ENCODE measurements at regions not wholly inside any gene's neighbourhood (a gene's known extent, or its start where the extent isn't known, plus 50 kb on each side); places are given as distances from the start of the nearest gene placed in this dataset.
"Not testable (repeated sequence)": the region's sequence is repeated elsewhere in the genome, so short reads cannot be mapped to it uniquely, and the experiment has no call there.

- DNase-seq: no peak
These were observed 145.8 kb downstream of the BARX1 start for GRCh38 chr9:93809204-93809940.

GRCh38 chr9:93808115-93809029, 146.8 kb downstream of the BARX1 start:
- no peak for DNase-seq

GRCh38 chr9:93807166-93808074, 147.7 kb downstream of the BARX1 start:
- DNase-seq: no peak

GRCh38 chr9:93801581-93802284, 153.4 kb downstream of the BARX1 start:
- no peak for DNase-seq

GRCh38 chr9:93801120-93801519, 154.0 kb downstream of the BARX1 start:
- DNase-seq: no peak

GRCh38 chr9:93792358-93792757, 162.8 kb downstream of the BARX1 start:
- no peak for DNase-seq

GRCh38 chr9:93786204-93786603, 169.0 kb downstream of the BARX1 start:
- no peak for DNase-seq

- no peak for DNase-seq
These were observed 178.3 kb downstream of the BARX1 start for GRCh38 chr9:93776873-93777272.

- DNase-seq: no peak
These were observed 178.9 kb downstream of the BARX1 start for GRCh38 chr9:93776256-93776655.

GRCh38 chr9:93774331-93775102, 180.6 kb downstream of the BARX1 start:
- no peak for DNase-seq

GRCh38 chr9:93771276-93771675, 183.9 kb downstream of the BARX1 start:
- DNase-seq: no peak

- no peak for DNase-seq
These were observed 185.4 kb downstream of the PHF2 start for GRCh38 chr9:93761822-93762221.

- DNase-seq: no peak
These were observed 173.7 kb downstream of the PHF2 start for GRCh38 chr9:93750045-93750444.

GRCh38 chr9:93748827-93749226, 172.4 kb downstream of the PHF2 start:
- DNase-seq: not testable (repeated sequence)

GRCh38 chr9:93731963-93732362, 155.6 kb downstream of the PHF2 start:
- DNase-seq: no peak

GRCh38 chr9:93730648-93731047, 154.3 kb downstream of the PHF2 start:
- no peak for DNase-seq

GRCh38 chr9:93730217-93730616, 153.8 kb downstream of the PHF2 start:
- DNase-seq: no peak

All from NCI-H526 treated with DMSO at 0.1 percent for 48 hours (cell line).